ENCODE measurements at regions not wholly inside any gene's neighbourhood (a gene's known extent, or its start where the extent isn't known, plus 50 kb on each side); places are given as distances from the start of the nearest gene placed in this dataset.

DNA sequence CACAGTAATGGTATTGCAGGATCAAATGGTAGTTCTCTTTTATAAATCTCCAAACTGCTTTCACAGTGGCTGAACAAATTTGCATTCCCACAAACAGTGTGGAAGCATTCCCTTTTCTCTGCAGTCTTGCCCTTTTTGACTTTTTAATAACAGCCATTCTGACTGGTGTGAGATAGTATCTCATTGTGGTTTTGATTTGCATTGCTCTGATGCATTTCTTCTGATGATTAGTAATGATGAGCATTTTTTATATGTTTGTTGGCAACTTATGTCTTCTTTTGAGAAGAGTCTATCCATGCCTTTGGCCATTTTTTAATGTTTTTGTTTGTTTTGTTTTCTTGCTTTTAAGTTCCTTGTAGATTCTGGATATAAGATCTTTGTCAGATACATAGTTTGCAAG lies 316.1 kb upstream of the TMCO5A start:
- no peak for TF ChIP-seq POLR2A (IDR thresholded peaks at IDR 0.05; ENCODE audit: low read depth, low read length)
- no peak for TF ChIP-seq TAF1 (IDR thresholded peaks at IDR 0.05; ENCODE audit: borderline replicate concordance, low read depth, low read length)
- TF ChIP-seq POLR2AphosphoS5 (IDR thresholded peaks at IDR 0.05; ENCODE audit: low read depth, low read length), result no peak
